AG09309 (cell line): ENCODE measurements at regions not wholly inside any gene's neighbourhood (a gene's known extent, or its start where the extent isn't known, plus 50 kb on each side); places are given as distances from the start of the nearest gene placed in this dataset.

Experiments used
- DNase-seq: peaks from one replicate; pipeline ENCODE4 v3.0.0-alpha.2; 2010; ENCODE audit warnings: low read depth
- H3K4me3 ChIP-seq: 2 replicates; pipeline ENCODE4 v1.5.1; 2011; ENCODE audit warnings: mild to moderate bottlenecking, low read depth, low read length, moderate library complexity; ENCODE audit not compliant: control insufficient read depth
- TF ChIP-seq, protein P1 (sequence below): IDR thresholded peaks from 2 replicates; pipeline ENCODE4 v1.5.1; 2011; ENCODE audit warnings: mild to moderate bottlenecking, low read depth, low read length, inconsistent platforms; ENCODE audit not compliant: insufficient read depth, control insufficient read depth; ENCODE audit errors: missing control alignments

DNA sequence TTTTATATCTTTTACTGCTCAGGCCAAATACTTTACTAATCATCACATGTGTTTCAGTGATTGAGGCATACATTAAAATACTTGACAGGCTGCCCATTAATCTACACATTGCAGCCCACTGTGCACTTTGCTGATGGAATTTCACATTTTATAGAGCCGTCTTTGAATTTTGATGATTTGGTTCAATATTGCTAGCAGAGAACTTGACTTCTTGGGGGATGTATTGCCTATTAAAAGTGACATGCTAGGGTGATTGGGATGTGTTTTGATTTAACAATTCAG is 1291.0 kb upstream of the GYPC start:
- no peak overlapping the region for H3K4me3 ChIP-seq
- no peak for DNase-seq
- TF ChIP-seq, protein P1, sequence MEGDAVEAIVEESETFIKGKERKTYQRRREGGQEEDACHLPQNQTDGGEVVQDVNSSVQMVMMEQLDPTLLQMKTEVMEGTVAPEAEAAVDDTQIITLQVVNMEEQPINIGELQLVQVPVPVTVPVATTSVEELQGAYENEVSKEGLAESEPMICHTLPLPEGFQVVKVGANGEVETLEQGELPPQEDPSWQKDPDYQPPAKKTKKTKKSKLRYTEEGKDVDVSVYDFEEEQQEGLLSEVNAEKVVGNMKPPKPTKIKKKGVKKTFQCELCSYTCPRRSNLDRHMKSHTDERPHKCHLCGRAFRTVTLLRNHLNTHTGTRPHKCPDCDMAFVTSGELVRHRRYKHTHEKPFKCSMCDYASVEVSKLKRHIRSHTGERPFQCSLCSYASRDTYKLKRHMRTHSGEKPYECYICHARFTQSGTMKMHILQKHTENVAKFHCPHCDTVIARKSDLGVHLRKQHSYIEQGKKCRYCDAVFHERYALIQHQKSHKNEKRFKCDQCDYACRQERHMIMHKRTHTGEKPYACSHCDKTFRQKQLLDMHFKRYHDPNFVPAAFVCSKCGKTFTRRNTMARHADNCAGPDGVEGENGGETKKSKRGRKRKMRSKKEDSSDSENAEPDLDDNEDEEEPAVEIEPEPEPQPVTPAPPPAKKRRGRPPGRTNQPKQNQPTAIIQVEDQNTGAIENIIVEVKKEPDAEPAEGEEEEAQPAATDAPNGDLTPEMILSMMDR, result no peak

- H3K4me3 ChIP-seq, result no peak overlapping the region
- DNase-seq, result no peak
- TF ChIP-seq, protein P1, result no peak
These were observed 1284.1 kb upstream of the GYPC start for GRCh38 chr2:125371867-125372266.

GRCh38 chr2:125373293-125373692 is 1282.7 kb upstream of the GYPC start:
- no peak for DNase-seq
- TF ChIP-seq, protein P1, result no peak
- no peak overlapping the region for H3K4me3 ChIP-seq

- TF ChIP-seq, protein P1, result no peak
- no peak overlapping the region for H3K4me3 ChIP-seq
- no peak for DNase-seq
These were observed 1269.9 kb upstream of the GYPC start for GRCh38 chr2:125386074-125386473.

DNA sequence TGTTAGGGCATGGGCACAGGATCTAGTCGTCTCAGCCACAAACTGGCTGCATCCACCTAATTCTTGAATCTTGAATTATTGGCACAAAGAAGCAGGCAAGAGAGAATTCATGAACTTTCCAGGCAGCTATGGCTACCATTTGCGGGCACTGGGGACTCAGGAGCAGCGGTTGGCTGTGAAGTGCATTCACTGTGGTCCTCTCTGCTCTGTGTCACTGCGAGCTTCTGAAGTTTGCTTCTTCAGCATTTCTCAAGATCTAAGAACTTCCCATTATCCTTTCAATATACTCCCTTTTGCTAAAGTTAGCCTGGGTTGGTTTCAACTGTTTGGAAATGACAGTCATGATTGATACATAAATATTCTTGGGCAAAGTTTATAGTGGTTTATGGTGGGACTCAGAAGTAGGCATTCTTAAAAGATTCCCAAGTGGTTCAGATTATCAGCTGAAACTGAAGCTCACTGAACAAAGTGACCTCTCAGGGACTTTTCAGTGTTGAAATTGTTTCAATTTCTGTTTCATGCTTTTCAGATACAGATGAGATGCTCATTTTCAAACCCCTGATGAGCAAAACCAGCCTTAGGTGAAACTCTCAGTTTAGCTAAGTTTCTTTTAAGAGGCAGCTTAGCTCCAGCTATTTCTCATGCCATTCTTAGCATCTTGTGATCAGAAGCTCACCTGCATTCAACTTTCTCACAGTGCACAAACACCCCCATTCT is 1258.3 kb upstream of the GYPC start:
- no peak overlapping the region for H3K4me3 ChIP-seq
- DNase-seq, result no peak
- TF ChIP-seq, protein P1, result no peak

- no peak overlapping the region for H3K4me3 ChIP-seq
- TF ChIP-seq, protein P1, result no peak
These were observed 1257.0 kb upstream of the GYPC start for GRCh38 chr2:125398738-125399524.

More at GRCh38 chr2:125398738-125399524, 1257.0 kb upstream of the GYPC start:
- DNase-seq, result no peak
